C4-2B (cell line): ENCODE measurements at regions not wholly inside any gene's neighbourhood (a gene's known extent, or its start where the extent isn't known, plus 50 kb on each side); places are given as distances from the start of the nearest gene placed in this dataset.

Source experiments
- H3K27ac ChIP-seq: fragments of 450-650 bp; 2 replicates; pipeline ENCODE4 v1.5.1; 2017
- CTCF ChIP-seq: fragments of 450-650 bp; conservative IDR thresholded peaks from 2 replicates; pipeline ENCODE4 v1.5.1; 2017; ENCODE audit warnings: mild to moderate bottlenecking
- ZFX ChIP-seq: fragments of 450-650 bp; IDR thresholded peaks from 2 replicates; pipeline ENCODE4 v1.6.1; 2017

DNA sequence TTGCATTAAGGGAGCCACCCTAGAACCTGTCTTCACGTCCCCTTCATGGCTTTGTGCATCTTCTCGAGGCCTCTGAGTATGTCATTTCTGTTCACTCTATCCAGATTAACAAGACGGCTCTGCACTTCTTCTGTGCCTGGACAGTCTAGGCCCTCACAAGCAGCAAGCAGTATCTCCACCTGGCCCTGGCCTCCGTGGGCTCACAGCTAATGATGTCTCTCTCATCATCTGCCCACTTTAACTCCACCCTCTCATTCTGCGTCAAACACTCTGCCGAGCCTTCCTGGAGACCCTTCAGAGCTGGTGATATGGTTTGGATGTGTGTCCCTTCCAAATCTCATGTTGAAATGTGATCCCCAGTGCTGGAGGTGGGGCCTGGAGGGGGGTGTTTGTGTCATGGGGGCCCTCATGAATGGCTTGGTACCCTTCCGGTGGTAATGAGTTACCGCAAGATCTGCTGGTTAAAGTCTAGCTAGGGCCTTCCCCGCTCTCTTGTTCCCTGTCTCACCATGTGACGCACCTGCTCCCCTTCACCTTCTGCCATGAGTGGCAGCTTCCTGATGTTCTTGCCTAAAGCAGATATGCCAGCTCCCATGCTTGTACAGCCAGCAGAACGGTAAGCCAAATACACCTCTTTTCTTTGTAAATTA lies 132.5 kb upstream of the ID2 start:
- no peak overlapping the region for H3K27ac ChIP-seq
- TF ChIP-seq CTCF (no peak), ZFX (no peak)

GRCh38 chr2:8549942-8550341 lies 131.9 kb upstream of the ID2 start:
- no peak overlapping the region for H3K27ac ChIP-seq

GRCh38 chr2:8550481-8550880 lies 131.4 kb upstream of the ID2 start:
- no peak overlapping the region for H3K27ac ChIP-seq
- TF ChIP-seq ZFX = no peak
- TF ChIP-seq CTCF = no peak

More at GRCh38 chr2:8549942-8550341, 131.9 kb upstream of the ID2 start:
- no peak for TF ChIP-seq CTCF
- no peak for TF ChIP-seq ZFX

- no peak overlapping the region for H3K27ac ChIP-seq
- TF ChIP-seq ZFX = no peak
- TF ChIP-seq CTCF = no peak
These were observed 130.8 kb upstream of the ID2 start for GRCh38 chr2:8550937-8551621.

GRCh38 chr2:8551622-8552074 lies 130.2 kb upstream of the ID2 start:
- H3K27ac ChIP-seq = no peak overlapping the region
- TF ChIP-seq ZFX (no peak), CTCF (no peak)

DNA sequence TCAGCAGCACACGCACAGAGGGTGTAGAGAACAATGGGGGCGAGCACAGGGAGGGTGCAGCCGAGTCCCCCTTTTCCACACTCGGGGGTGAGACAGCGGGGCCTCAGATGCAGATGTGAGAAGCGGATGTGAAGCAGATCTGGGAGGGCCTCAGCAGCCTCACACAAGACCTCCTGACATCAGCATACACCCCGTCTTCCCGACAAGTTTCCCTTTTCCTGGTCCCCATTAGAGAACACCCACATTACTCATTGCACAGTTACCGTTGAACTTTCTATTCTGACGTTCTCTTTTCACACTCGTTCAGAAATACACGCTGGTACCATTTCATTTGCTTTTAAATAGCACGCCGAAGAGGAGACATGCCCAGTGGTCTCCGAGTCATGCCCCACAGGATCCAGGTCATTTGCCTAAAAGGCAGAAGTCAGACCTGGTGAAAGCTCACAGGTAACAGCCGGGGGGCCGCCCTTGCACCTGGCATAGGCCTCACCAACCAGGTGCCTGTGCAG lies 129.5 kb upstream of the ID2 start:
- H3K27ac ChIP-seq = no peak overlapping the region
- no peak for TF ChIP-seq ZFX

GRCh38 chr2:8553643-8554042 lies 128.2 kb upstream of the ID2 start:
- no peak overlapping the region for H3K27ac ChIP-seq
- no peak for TF ChIP-seq ZFX
- no peak for TF ChIP-seq CTCF

DNA sequence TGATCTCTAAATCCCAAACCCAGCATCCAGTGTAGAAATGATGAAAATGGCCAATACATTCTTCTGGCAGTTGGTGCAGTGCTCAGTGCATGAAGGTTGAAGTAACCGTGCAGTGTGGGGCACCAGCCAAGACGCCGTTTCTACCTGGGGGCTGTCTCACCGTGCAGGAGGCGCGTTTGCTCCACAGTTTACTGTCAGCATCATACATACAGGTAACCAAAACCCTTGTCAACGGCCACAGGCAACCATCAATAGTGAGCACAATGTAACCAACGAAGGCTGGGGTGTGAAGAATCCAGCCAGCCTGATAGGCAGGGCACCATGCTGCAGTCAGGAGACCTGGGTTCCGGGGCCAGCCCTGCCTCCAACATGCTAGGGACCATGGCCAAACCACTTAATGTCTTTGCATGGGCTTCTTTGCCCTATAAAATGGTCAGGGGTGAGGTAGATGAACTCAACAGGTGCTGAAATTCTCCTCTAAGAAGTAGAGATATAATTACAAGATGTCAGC lies 127.5 kb upstream of the ID2 start:
- H3K27ac ChIP-seq = no peak overlapping the region
- no peak for TF ChIP-seq CTCF
- no peak for TF ChIP-seq ZFX
